HepG2 (cell line): ENCODE measurements at regions not wholly inside any gene's neighbourhood (a gene's known extent, or its start where the extent isn't known, plus 50 kb on each side); places are given as distances from the start of the nearest gene placed in this dataset.

Source experiments
- ATAC-seq: fragments of 200-7000 bp; cut with Tn5 transposase; 3 replicates; pipeline ENCODE4 v1.9.1; 2020; ENCODE audit warnings: mild to moderate bottlenecking, moderate library complexity
- BruUV-seq: library from RNA; stranded (reverse); fragments of 400-500 nt; replicated peaks from 2 replicates; lab custom pipeline; 2021; lab: Mats Ljungman, UMichigan
- CTCF ChIA-PET: fragments of 300-600 bp; formaldehyde crosslinking; extraction: SDS; loops from one replicate; lab custom pipeline; 2021; ENCODE audit warnings: low total read pairs, inconsistent platforms, low intra/inter-chr PET ratio; lab: Yijun Ruan, JAX
- POLR2A ChIA-PET: fragments of 350-600 bp; sonication (Branson Sonifier 250); formaldehyde crosslinking; loops from one replicate; lab custom pipeline; 2020; ENCODE audit warnings: antibody characterized with exemption, inconsistent platforms; lab: Yijun Ruan, JAX
- DNase-seq: peaks from one replicate; pipeline ENCODE4 v3.0.0-alpha.2; 2015; ENCODE audit warnings: low spot score
- FAIRE-seq: peaks from 3 replicates; lab custom pipeline; 2011; peaks lifted over from hg19 to GRCh38; lab: Jason Lieb, UNC
- H2AFZ ChIP-seq: one replicate; pipeline ENCODE4 v1.6.1; 2011; ENCODE audit warnings: low read length, inconsistent platforms
- H3K27ac ChIP-seq: fragments of 300-600 bp; 3 replicates; pipeline ENCODE4 v1.8.0; 2011; ENCODE audit warnings: mixed run types, mild to moderate bottlenecking, mixed read lengths, low read length, inconsistent platforms; ENCODE audit not compliant: insufficient read depth; ENCODE audit errors: extremely low read length
- H3K27me3 ChIP-seq, 2 experiments: fragments of 200-600 bp in 1 of 2; 2 replicates in 1 of 2; 3 replicates in 1 of 2; pipeline versions ENCODE4 v1.6.0 to v1.8.0; 2011; ENCODE audit warnings: low read length in 2 of 2, mild to moderate bottlenecking in 2 of 2, moderate library complexity in 2 of 2, inconsistent platforms in 1 of 2; ENCODE audit not compliant: insufficient read depth in 2 of 2, control insufficient read depth in 1 of 2
- H3K36me3 ChIP-seq, 2 experiments: fragments of 200-600 bp in 1 of 2; replicated peaks in 1 of 2; 2 replicates in 1 of 2; 3 replicates in 1 of 2; pipeline versions ENCODE4 v1.5.1 to v1.8.0; 2011; ENCODE audit warnings: low read length in 2 of 2, inconsistent platforms in 1 of 2; ENCODE audit not compliant: insufficient read depth in 2 of 2, control insufficient read depth in 1 of 2
- H3K4me1 ChIP-seq: 2 replicates; pipeline ENCODE4 v1.5.1; 2012; ENCODE audit warnings: low read length, inconsistent platforms; ENCODE audit not compliant: insufficient read depth
- H3K4me2 ChIP-seq: 2 replicates; pipeline ENCODE4 v1.6.0; 2011; ENCODE audit warnings: low read depth, low read length, inconsistent platforms
- H3K4me3 ChIP-seq, 3 experiments: fragments of 200-600 bp in 1 of 3; sonication (generic), shearing (Covaris generic) in 1 of 3; replicated peaks in 1 of 3; 2 replicates each; pipeline ENCODE4 v1.5.1; 2011 to 2016; ENCODE audit warnings: low read length in 3 of 3, inconsistent platforms in 2 of 3, low read depth in 2 of 3, mild to moderate bottlenecking in 2 of 3, control low read depth in 1 of 3, mixed read lengths in 1 of 3; ENCODE audit not compliant: insufficient read depth in 1 of 3
- H3K79me2 ChIP-seq: one replicate; pipeline ENCODE4 v1.6.1; 2011; ENCODE audit warnings: low read length, inconsistent platforms; ENCODE audit not compliant: insufficient read depth
- H3K9ac ChIP-seq: 2 replicates; pipeline ENCODE4 v1.6.0; 2011; ENCODE audit warnings: mild to moderate bottlenecking, low read depth, low read length, inconsistent platforms; ENCODE audit not compliant: insufficient read depth
- H3K9me3 ChIP-seq: 2 replicates; pipeline ENCODE4 v1.5.1; 2012; ENCODE audit warnings: mild to moderate bottlenecking, low read length
- H4K20me1 ChIP-seq: 2 replicates; pipeline ENCODE4 v1.6.0; 2011; ENCODE audit warnings: inconsistent platforms, mild to moderate bottlenecking, low read length, moderate library complexity; ENCODE audit not compliant: insufficient read depth
- CREM ChIP-seq, 2 experiments: sonication (generic) in 1 of 2; formaldehyde crosslinking in 1 of 2; IDR thresholded peaks; 2 replicates each; pipeline versions ENCODE4 v1.4.0 to v1.6.1; 2016 to 2020; ENCODE audit warnings: antibody characterized with exemption in 1 of 2, mild to moderate bottlenecking in 1 of 2, missing genetic modification reagents in 1 of 2
- KLF11 ChIP-seq: IDR thresholded peaks from 2 replicates; pipeline ENCODE4 v1.6.1; 2016; ENCODE audit warnings: missing compliant biosample characterization
- MAFK ChIP-seq, 2 experiments: IDR thresholded peaks in 1 of 2; conservative IDR thresholded peaks in 1 of 2; 2 replicates each; pipeline ENCODE4 v1.6.1; 2011; ENCODE audit warnings: improper control_type of control experiment in 2 of 2, low read length in 2 of 2
- MBD4 ChIP-seq: IDR thresholded peaks from 2 replicates; pipeline ENCODE4 v1.6.1; 2012; ENCODE audit warnings: low read length, inconsistent platforms, borderline replicate concordance
- RBM22 ChIP-seq: fragments of 200-400 bp; formaldehyde crosslinking; optimal IDR thresholded peaks from 2 replicates; pipeline ENCODE3; 2017; ENCODE audit warnings: mild to moderate bottlenecking, low read length, moderate library complexity
- TERF1 ChIP-seq: sonication (generic); formaldehyde crosslinking; IDR thresholded peaks from 2 replicates; pipeline ENCODE4 v1.8.0; 2022; ENCODE audit warnings: mild to moderate bottlenecking, missing genetic modification reagents, moderate library complexity
- ZBTB39 ChIP-seq: sonication (generic); formaldehyde crosslinking; IDR thresholded peaks from 2 replicates; pipeline ENCODE4 v1.5.0; 2020; ENCODE audit warnings: missing genetic modification reagents
- ZKSCAN8 ChIP-seq: IDR thresholded peaks from 2 replicates; pipeline ENCODE4 v1.6.1; 2016; ENCODE audit warnings: borderline replicate concordance, missing genetic modification reagents, missing compliant biosample characterization
- ZNF331 ChIP-seq: sonication (generic); formaldehyde crosslinking; IDR thresholded peaks from 2 replicates; pipeline ENCODE4 v1.4.0; 2020; ENCODE audit warnings: missing genetic modification reagents
- WGBS: methylation state at CpG from one replicate; pipeline ENCODE4 v1.1.6; 2017; ENCODE audit warnings: low lambda C conversion rate; 5-methylcytosine and 5-hydroxymethylcytosine counted together
- in situ Hi-C: cut with HindIII; loops from 2 replicates; pipeline ENCODE4 v1.10.0; 2017; ENCODE audit warnings: low pct_unique_long_range_greater_than_20kb; ENCODE audit not compliant: extremely low pct_ligation_motif_present
- intact Hi-C: fragments of 100-400 bp; cut with micrococcal nuclease; formaldehyde crosslinking; loops from one replicate; pipeline ENCODE4 v1.10.0; 2022; ENCODE audit not compliant: unreplicated experiment
- TF ChIP-seq, protein P1 (sequence below): sonication (generic); formaldehyde crosslinking; IDR thresholded peaks from 2 replicates; pipeline ENCODE4 v1.4.0; 2020; ENCODE audit warnings: missing genetic modification reagents
- TF ChIP-seq, protein P2 (sequence below): sonication (generic); formaldehyde crosslinking; IDR thresholded peaks from 2 replicates; pipeline ENCODE4 v1.4.0; 2020; ENCODE audit warnings: mild to moderate bottlenecking, low read depth, missing genetic modification reagents
- TF ChIP-seq, protein P3 (sequence below): sonication (generic); formaldehyde crosslinking; IDR thresholded peaks from 2 replicates; pipeline ENCODE4 v1.8.1; 2023; ENCODE audit warnings: missing genetic modification reagents, mild to moderate bottlenecking, borderline replicate concordance

DNA sequence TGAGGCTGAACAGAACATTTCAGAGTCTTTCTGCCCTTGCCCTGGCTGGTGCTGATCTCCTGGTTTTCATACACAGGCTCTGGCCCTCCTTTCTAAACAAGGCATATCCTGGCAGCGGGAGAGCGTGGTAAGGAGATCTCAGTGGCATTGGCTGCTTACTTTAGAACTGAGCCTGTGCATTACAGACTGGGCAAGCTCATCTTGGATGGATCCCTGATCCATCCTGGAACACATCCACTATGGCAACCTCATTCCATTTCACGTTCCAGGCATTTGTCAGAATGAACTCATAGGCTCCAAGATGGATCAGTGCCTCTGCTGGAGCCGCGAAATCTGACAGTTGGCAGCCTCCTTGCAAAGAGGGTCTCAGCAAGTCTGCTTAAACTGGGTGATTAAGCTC lies 224.5 kb upstream of the PELI2 start (continued):
- no peak for TF ChIP-seq CREM (IDR thresholded peaks at IDR 0.05)
- TF ChIP-seq CREM (CRISPR knock-in tag; IDR thresholded peaks at IDR 0.05) = no peak
- no peak for TF ChIP-seq ZBTB39 (CRISPR knock-in tag)
- TF ChIP-seq, protein P1, sequence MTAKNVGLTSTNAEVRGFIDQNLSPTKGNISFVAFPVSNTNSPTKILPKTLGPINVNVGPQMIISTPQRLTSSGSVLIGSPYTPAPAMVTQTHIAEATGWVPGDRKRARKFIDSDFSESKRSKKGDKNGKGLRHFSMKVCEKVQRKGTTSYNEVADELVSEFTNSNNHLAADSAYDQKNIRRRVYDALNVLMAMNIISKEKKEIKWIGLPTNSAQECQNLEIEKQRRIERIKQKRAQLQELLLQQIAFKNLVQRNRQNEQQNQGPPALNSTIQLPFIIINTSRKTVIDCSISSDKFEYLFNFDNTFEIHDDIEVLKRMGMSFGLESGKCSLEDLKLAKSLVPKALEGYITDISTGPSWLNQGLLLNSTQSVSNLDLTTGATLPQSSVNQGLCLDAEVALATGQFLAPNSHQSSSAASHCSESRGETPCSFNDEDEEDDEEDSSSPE = no peak
- no peak for TF ChIP-seq MBD4
- no peak for TF ChIP-seq MAFK (conservative IDR thresholded peaks at IDR 0.05 in 1 of 2, IDR thresholded peaks at IDR 0.05 in 1 of 2; ENCODE audit: low read length in 2 of 2)
- no peak for TF ChIP-seq KLF11 (CRISPR knock-in tag)

DNA sequence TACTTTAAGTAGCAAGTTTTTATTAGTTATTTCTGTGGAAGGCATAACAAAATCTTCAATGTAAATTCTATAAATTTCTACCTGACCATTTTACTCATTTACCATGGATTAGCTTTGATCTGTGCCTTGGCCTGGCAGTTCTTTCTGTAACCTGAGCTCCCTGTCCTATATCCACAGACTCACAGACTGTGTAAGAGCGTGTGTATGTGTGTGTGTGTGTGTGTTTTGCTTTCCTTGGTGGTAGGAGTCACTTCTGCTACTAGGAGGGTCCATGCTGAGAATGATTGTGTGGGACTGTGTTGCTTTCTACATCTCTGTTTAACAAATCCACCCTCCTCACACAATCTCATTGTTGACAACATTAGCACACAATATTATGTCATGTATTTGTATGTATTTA lies 221.2 kb upstream of the PELI2 start:
- Histone ChIP-seq H3K36me3 (no peaks in the 10 kb centered on the region), H3K9me3 (no peaks in the 10 kb centered on the region), H3K79me2 (no peaks in the 10 kb centered on the region), H2AFZ (no peak overlapping the region), H3K4me1 (no peaks in the 10 kb centered on the region), H3K4me2 (no peak overlapping the region), H3K27me3 (peaks cover 0 to 4% of the 10 kb centered on the region in 2 experiments; a peak in 1 of 5 replicates), H3K27ac (no peak overlapping the region), H4K20me1 (no peaks in the 10 kb centered on the region), H3K4me3 (no peak overlapping the region), H3K9ac (no peak overlapping the region)
- FAIRE-seq (no peak), ATAC-seq (no peak), DNase-seq (no peak)
- TF ChIP-seq ZKSCAN8 (CRISPR knock-in tag) (no peak), RBM22 (no peak), ZNF331 (CRISPR knock-in tag) (no peak), TERF1 (no peak)
- TF ChIP-seq, protein P2, sequence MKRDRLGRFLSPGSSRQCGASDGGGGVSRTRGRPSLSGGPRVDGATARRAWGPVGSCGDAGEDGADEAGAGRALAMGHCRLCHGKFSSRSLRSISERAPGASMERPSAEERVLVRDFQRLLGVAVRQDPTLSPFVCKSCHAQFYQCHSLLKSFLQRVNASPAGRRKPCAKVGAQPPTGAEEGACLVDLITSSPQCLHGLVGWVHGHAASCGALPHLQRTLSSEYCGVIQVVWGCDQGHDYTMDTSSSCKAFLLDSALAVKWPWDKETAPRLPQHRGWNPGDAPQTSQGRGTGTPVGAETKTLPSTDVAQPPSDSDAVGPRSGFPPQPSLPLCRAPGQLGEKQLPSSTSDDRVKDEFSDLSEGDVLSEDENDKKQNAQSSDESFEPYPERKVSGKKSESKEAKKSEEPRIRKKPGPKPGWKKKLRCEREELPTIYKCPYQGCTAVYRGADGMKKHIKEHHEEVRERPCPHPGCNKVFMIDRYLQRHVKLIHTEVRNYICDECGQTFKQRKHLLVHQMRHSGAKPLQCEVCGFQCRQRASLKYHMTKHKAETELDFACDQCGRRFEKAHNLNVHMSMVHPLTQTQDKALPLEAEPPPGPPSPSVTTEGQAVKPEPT = no peak
- TF ChIP-seq, protein P3, sequence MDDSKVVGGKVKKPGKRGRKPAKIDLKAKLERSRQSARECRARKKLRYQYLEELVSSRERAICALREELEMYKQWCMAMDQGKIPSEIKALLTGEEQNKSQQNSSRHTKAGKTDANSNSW (CRISPR knock-in tag) = no peak
- no TSS peak for BruUV-seq
- in situ Hi-C loops (no loop called here), intact Hi-C loops (no loop called here)
- POLR2A ChIA-PET = no interaction called here
- WGBS = 0% methylated on average over 1 of the region's 1 CpG
- CTCF ChIA-PET = no interaction called here
